Astrocyte of the spinal cord (primary cell): ENCODE measurements at regions not wholly inside any gene's neighbourhood (a gene's known extent, or its start where the extent isn't known, plus 50 kb on each side); places are given as distances from the start of the nearest gene placed in this dataset.

Experiments used
- DNase-seq: peaks from one replicate; pipeline ENCODE4 v3.0.0; 2011; ENCODE audit warnings: low read depth, low spot score
- H3K4me3 ChIP-seq: 2 replicates; pipeline ENCODE4 v1.5.1; 2011; ENCODE audit warnings: low read depth, mild to moderate bottlenecking, low read length, moderate library complexity
- CTCF ChIP-seq: IDR thresholded peaks from 2 replicates; pipeline ENCODE4 v1.5.1; 2012; ENCODE audit warnings: low read depth, mild to moderate bottlenecking, low read length, inconsistent platforms
- in situ Hi-C: cut with HindIII; loops from 2 replicates; pipeline ENCODE4 v1.10.0; 2017; ENCODE audit warnings: low sequenced_read_pairs

- H3K4me3 ChIP-seq: no peak overlapping the region
- no peak for TF ChIP-seq CTCF
- in situ Hi-C loops: no loop called here
- DNase-seq: peak; percentile 19
Measured at GRCh38 chr4:124278477-124278876, 434.1 kb downstream of the ANKRD50 start.

GRCh38 chr4:124279741-124280140, 432.8 kb downstream of the ANKRD50 start:
- no peak for TF ChIP-seq CTCF
- DNase-seq: no peak
- H3K4me3 ChIP-seq: no peak overlapping the region
- in situ Hi-C loops: no loop called here

- no peak for DNase-seq
- TF ChIP-seq CTCF: no peak
- in situ Hi-C loops: no loop called here
- no peak overlapping the region for H3K4me3 ChIP-seq
Measured at GRCh38 chr4:124282301-124282898, 430.1 kb downstream of the ANKRD50 start.

- no peak overlapping the region for H3K4me3 ChIP-seq
- TF ChIP-seq CTCF: peak; percentile 4
- in situ Hi-C loops: no loop called here
- no peak for DNase-seq
Measured at GRCh38 chr4:124288706-124289486, 423.6 kb downstream of the ANKRD50 start.

- no peak overlapping the region for H3K4me3 ChIP-seq
- no peak for TF ChIP-seq CTCF
- no peak for DNase-seq
- in situ Hi-C loops: no loop called here
Measured at GRCh38 chr4:124290678-124291077, 421.9 kb downstream of the ANKRD50 start.

- no peak overlapping the region for H3K4me3 ChIP-seq
- no peak for DNase-seq
- in situ Hi-C loops: no loop called here
- TF ChIP-seq CTCF: no peak
Measured at GRCh38 chr4:124295413-124295812, 417.1 kb downstream of the ANKRD50 start.
